ENCODE measurements at regions not wholly inside any gene's neighbourhood (a gene's known extent, or its start where the extent isn't known, plus 50 kb on each side); places are given as distances from the start of the nearest gene placed in this dataset.

GRCh38 chr13:74084375-74084935 is 49.7 kb downstream of the KLF12 start:
- no peak for TF ChIP-seq CTCF (IDR thresholded peaks at IDR 0.05)

GRCh38 chr13:74082741-74083160 is 51.5 kb downstream of the KLF12 start:
- TF ChIP-seq CTCF (IDR thresholded peaks at IDR 0.05): no peak

GRCh38 chr13:74080762-74081161 is 53.4 kb downstream of the KLF12 start:
- TF ChIP-seq CTCF (IDR thresholded peaks at IDR 0.05): no peak

GRCh38 chr13:74077792-74078191 is 56.4 kb downstream of the KLF12 start:
- TF ChIP-seq CTCF (IDR thresholded peaks at IDR 0.05): no peak

GRCh38 chr13:74077375-74077774 is 56.8 kb downstream of the KLF12 start:
- no peak for TF ChIP-seq CTCF (IDR thresholded peaks at IDR 0.05)

- no peak for TF ChIP-seq CTCF (IDR thresholded peaks at IDR 0.05)
Measured at GRCh38 chr13:74074723-74075122, 59.5 kb downstream of the KLF12 start.

GRCh38 chr13:74073274-74073673 is 60.9 kb downstream of the KLF12 start:
- TF ChIP-seq CTCF (IDR thresholded peaks at IDR 0.05): no peak

- no peak for TF ChIP-seq CTCF (IDR thresholded peaks at IDR 0.05)
Measured at GRCh38 chr13:74070513-74070912, 63.7 kb downstream of the KLF12 start.

Measured in LNCAP (cell line).